Parathyroid adenoma (tissue), 2 donors: ENCODE measurements at regions not wholly inside any gene's neighbourhood (a gene's known extent, or its start where the extent isn't known, plus 50 kb on each side); places are given as distances from the start of the nearest gene placed in this dataset.

ENCODE experiments used
- H2AFZ ChIP-seq: fragments of 300-600 bp; sonication (generic); one replicate; pipeline ENCODE4 v1.7.0; 2017; ENCODE audit warnings: antibody characterized with exemption, mild to moderate bottlenecking
- H3K27ac ChIP-seq: fragments of 300-600 bp; sonication (generic); one replicate; pipeline ENCODE4 v1.7.0; 2017
- H3K27me3 ChIP-seq: fragments of 300-600 bp; sonication (generic); one replicate; pipeline ENCODE4 v1.7.0; 2017; ENCODE audit warnings: low read length; ENCODE audit not compliant: control insufficient read depth, insufficient read depth
- H3K36me3 ChIP-seq: fragments of 300-600 bp; sonication (generic); one replicate; pipeline ENCODE4 v1.7.0; 2017; ENCODE audit warnings: low read length; ENCODE audit not compliant: control insufficient read depth, insufficient read depth
- H3K4me1 ChIP-seq: fragments of 300-600 bp; sonication (generic); one replicate; pipeline ENCODE4 v1.7.0; 2017; ENCODE audit warnings: control low read depth
- H3K4me2 ChIP-seq: fragments of 300-600 bp; sonication (generic); one replicate; pipeline ENCODE4 v1.7.0; 2017; ENCODE audit warnings: low read length
- H3K4me3 ChIP-seq: fragments of 300-600 bp; sonication (generic); one replicate; pipeline ENCODE4 v1.7.0; 2017; ENCODE audit warnings: low read depth, low read length
- H3K79me2 ChIP-seq: fragments of 300-600 bp; sonication (generic); one replicate; pipeline ENCODE4 v1.7.0; 2017; ENCODE audit warnings: control low read depth
- H3K9ac ChIP-seq: fragments of 300-600 bp; sonication (generic); one replicate; pipeline ENCODE4 v1.7.0; 2017; ENCODE audit warnings: mild to moderate bottlenecking
- H3K9me3 ChIP-seq: fragments of 300-600 bp; sonication (generic); one replicate; pipeline ENCODE4 v1.7.0; 2017; ENCODE audit warnings: low read length; ENCODE audit not compliant: control insufficient read depth
- CTCF ChIP-seq: fragments of 300-600 bp; sonication (generic); IDR thresholded peaks from one replicate; pipeline ENCODE4 v1.7.0; 2017; ENCODE audit warnings: antibody characterized with exemption, mild to moderate bottlenecking
- donor health status: primary hyperparathyroidism.

DNA sequence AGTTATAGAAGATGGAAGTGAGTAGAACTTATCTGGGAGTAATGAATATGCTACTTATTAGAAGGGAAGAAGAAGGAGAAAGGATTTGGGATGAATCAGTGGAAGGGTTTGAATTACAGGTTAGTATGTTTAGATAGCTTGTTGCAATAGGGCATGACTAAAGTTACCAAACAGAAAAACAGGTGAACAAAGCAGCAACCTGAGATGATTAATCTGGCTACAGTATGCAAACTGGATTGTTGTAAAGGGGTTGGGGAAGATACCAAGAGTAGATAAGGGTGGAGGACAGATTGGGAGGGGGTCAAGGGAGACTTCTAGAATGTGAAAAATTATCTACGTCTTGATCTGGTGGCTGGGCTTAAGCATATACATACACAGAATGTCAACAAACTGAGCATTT is 73.4 kb upstream of the CLEC14A start:
- Histone ChIP-seq H3K4me2 (no peak overlapping the region), H3K27me3 (no peaks in the 10 kb centered on the region), H3K4me1 (no peaks in the 10 kb centered on the region), H3K9ac (no peak overlapping the region), H3K79me2 (no peaks in the 10 kb centered on the region), H3K9me3 (no peaks in the 10 kb centered on the region), H3K36me3 (no peaks in the 10 kb centered on the region), H3K4me3 (no peak overlapping the region), H3K27ac (no peak overlapping the region), H2AFZ (no peak overlapping the region)
- no peak for TF ChIP-seq CTCF

DNA sequence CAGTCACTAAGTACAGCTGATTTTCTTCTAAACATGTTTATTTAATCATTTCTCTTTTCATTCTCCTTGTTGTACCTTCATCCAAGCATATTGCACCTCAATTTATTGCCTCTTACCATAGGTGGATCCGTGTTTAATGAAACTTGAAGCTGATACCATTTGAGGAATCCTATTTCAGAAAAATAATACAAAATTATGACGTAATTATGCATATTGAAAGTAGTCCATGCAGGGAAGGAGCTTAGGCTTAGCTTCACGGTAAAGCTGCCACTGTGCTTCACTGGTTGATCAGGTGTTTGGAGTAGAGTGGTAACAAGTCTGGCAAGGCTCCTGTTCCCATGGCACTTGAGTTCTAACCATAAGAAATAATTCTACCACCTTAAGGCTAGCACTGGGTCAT is 61.0 kb upstream of the CLEC14A start:
- Histone ChIP-seq H3K4me1 (no peaks in the 10 kb centered on the region), H3K9ac (no peak overlapping the region), H3K79me2 (no peaks in the 10 kb centered on the region), H3K9me3 (no peaks in the 10 kb centered on the region), H3K4me3 (no peak overlapping the region), H3K36me3 (no peaks in the 10 kb centered on the region), H2AFZ (no peak overlapping the region), H3K27ac (no peak overlapping the region), H3K4me2 (no peak overlapping the region), H3K27me3 (no peaks in the 10 kb centered on the region)
- no peak for TF ChIP-seq CTCF

DNA sequence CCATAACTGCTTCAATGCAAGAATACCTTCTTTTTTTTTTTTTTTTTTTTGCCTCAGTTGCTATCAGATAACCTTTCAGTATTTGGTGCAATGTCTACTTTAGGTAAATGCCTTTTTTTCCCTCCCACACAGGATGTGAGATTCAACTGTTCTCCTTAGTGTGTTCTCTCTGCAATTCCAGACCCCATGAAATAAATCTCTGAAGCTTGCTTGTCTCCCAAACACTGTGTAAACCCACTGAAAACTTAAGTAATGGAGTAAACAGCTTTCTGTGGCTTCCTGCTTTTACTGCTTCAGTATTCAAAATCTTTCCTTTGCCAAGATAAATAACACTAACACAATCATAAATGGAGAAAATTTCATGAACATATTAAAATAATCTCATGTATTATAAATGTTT is 55.8 kb upstream of the CLEC14A start:
- Histone ChIP-seq H3K4me2 (no peak overlapping the region), H3K36me3 (no peaks in the 10 kb centered on the region), H3K79me2 (no peaks in the 10 kb centered on the region), H3K27me3 (peaks cover 3% of the 10 kb centered on the region), H3K27ac (no peak overlapping the region), H3K9ac (no peak overlapping the region), H3K4me1 (no peaks in the 10 kb centered on the region), H3K9me3 (no peaks in the 10 kb centered on the region), H3K4me3 (no peak overlapping the region), H2AFZ (no peak overlapping the region)
- TF ChIP-seq CTCF, result no peak

- Histone ChIP-seq H3K27me3 (peaks cover 3% of the 10 kb centered on the region), H3K79me2 (no peaks in the 10 kb centered on the region), H3K4me3 (no peak overlapping the region), H3K9ac (no peak overlapping the region), H3K36me3 (no peaks in the 10 kb centered on the region), H3K27ac (no peak overlapping the region), H3K4me1 (no peaks in the 10 kb centered on the region), H2AFZ (no peak overlapping the region), H3K4me2 (no peak overlapping the region), H3K9me3 (no peaks in the 10 kb centered on the region)
- no peak for TF ChIP-seq CTCF
These were observed 54.6 kb upstream of the CLEC14A start for GRCh38 chr14:38310420-38310995.

DNA sequence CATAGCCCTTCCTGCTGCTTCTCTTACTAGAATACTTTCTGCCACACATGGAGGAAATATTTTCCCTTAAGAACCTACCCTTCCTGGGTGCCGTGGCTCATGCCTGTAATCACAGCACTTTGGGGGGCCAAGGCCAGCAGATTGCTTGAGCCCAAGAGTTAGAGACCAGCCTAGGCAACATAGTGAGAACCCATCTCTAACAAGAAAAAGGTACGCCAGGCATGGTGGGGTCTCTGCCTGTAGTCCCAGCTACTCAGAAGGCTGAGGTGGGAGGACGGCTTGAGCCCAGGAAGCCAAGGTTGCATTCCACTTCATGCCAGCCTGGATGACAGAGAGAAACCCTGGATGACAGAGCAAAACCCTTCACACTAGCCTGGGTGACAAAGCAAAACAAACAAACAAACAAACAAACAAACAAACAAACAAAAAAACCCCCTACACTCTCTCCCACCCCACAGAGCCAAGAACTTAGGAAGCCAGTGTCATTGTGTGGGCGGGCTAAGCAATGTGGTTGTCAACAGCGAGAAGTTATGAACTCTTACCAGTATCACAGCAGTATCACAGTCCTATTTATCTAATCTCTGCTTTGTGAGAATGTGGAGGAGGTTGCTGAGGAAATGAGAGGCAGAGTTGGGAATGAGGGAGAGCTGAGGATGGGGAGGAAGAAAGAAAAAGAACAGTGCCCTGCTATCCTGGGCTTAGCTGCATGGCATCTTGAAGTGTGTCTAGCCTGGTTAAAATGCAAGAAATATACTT is 53.8 kb upstream of the CLEC14A start:
- H3K4me2 ChIP-seq, result no peak overlapping the region
- no peaks in the 10 kb centered on the region for H3K9me3 ChIP-seq
- no peak overlapping the region for H2AFZ ChIP-seq
- H3K9ac ChIP-seq, result no peak overlapping the region
- no peaks in the 10 kb centered on the region for H3K79me2 ChIP-seq
- H3K27ac ChIP-seq, result no peak overlapping the region
- TF ChIP-seq CTCF, result no peak
- no peaks in the 10 kb centered on the region for H3K36me3 ChIP-seq
- H3K27me3 ChIP-seq, result peaks cover 3% of the 10 kb centered on the region
- H3K4me3 ChIP-seq, result no peak overlapping the region
- no peaks in the 10 kb centered on the region for H3K4me1 ChIP-seq
